GM12875 (cell line): ENCODE measurements at regions not wholly inside any gene's neighbourhood (a gene's known extent, or its start where the extent isn't known, plus 50 kb on each side); places are given as distances from the start of the nearest gene placed in this dataset.

Experiments used
- H3K4me3 ChIP-seq: one replicate; pipeline ENCODE4 v1.5.1; 2011; ENCODE audit warnings: low read depth, low read length, control low read depth
- CTCF ChIP-seq: IDR thresholded peaks from 2 replicates; pipeline ENCODE4 v1.5.1; 2011; ENCODE audit warnings: low read depth, mild to moderate bottlenecking, control low read depth, inconsistent platforms, low read length, moderate library complexity, borderline replicate concordance; ENCODE audit not compliant: insufficient read depth

GRCh38 chr19:28292822-28293500 lies 920.0 kb downstream of the UQCRFS1 start:
- TF ChIP-seq CTCF, result no peak
- no peak overlapping the region for H3K4me3 ChIP-seq

- H3K4me3 ChIP-seq, result no peak overlapping the region
- no peak for TF ChIP-seq CTCF
These were observed 921.1 kb downstream of the UQCRFS1 start for GRCh38 chr19:28291874-28292273.

- TF ChIP-seq CTCF, result no peak
- no peak overlapping the region for H3K4me3 ChIP-seq
These were observed 921.8 kb downstream of the UQCRFS1 start for GRCh38 chr19:28290963-28291657.

- TF ChIP-seq CTCF, result no peak
- no peak overlapping the region for H3K4me3 ChIP-seq
These were observed 923.5 kb downstream of the UQCRFS1 start for GRCh38 chr19:28289295-28290063.

GRCh38 chr19:28288572-28289264 lies 924.2 kb downstream of the UQCRFS1 start:
- TF ChIP-seq CTCF, result no peak
- no peak overlapping the region for H3K4me3 ChIP-seq

GRCh38 chr19:28285917-28286316 lies 927.0 kb downstream of the UQCRFS1 start:
- H3K4me3 ChIP-seq, result no peak overlapping the region
- TF ChIP-seq CTCF, result no peak
